Osteoblast (primary cell): ENCODE measurements at regions not wholly inside any gene's neighbourhood (a gene's known extent, or its start where the extent isn't known, plus 50 kb on each side); places are given as distances from the start of the nearest gene placed in this dataset.

Experiments
- DNase-seq: peaks from one replicate; pipeline ENCODE4 v3.0.0; 2011; ENCODE audit warnings: low spot score, mixed read lengths; ENCODE audit not compliant: insufficient read length; ENCODE audit errors: missing footprints
- H2AFZ ChIP-seq: 2 replicates; pipeline ENCODE4 v1.6.0; 2011; ENCODE audit warnings: mild to moderate bottlenecking, low read length
- H3K27ac ChIP-seq: 2 replicates; pipeline ENCODE4 v1.5.1; 2011; ENCODE audit warnings: mild to moderate bottlenecking, low read depth, low read length, moderate library complexity
- H3K27me3 ChIP-seq: 2 replicates; pipeline ENCODE4 v1.6.0; 2012; ENCODE audit warnings: mild to moderate bottlenecking, control low read depth, inconsistent platforms, low read length, moderate library complexity; ENCODE audit not compliant: insufficient read depth
- H3K36me3 ChIP-seq: 2 replicates; pipeline ENCODE4 v1.5.1; 2011; ENCODE audit warnings: mild to moderate bottlenecking, low read length, control low read depth, moderate library complexity; ENCODE audit not compliant: insufficient read depth
- H3K4me1 ChIP-seq: 2 replicates; pipeline ENCODE4 v1.5.1; 2011; ENCODE audit warnings: mild to moderate bottlenecking, low read length, control low read depth, moderate library complexity; ENCODE audit not compliant: insufficient read depth
- H3K4me2 ChIP-seq: 2 replicates; pipeline ENCODE4 v1.6.0; 2011; ENCODE audit warnings: mild to moderate bottlenecking, low read length; ENCODE audit not compliant: insufficient read depth
- H3K4me3 ChIP-seq: fragments of 200-600 bp; sonication (generic); 3 replicates; pipeline ENCODE4 v1.5.1; 2012; ENCODE audit warnings: mild to moderate bottlenecking, low read length, inconsistent platforms; ENCODE audit not compliant: insufficient read depth
- H3K79me2 ChIP-seq: 2 replicates; pipeline ENCODE4 v1.6.0; 2012; ENCODE audit warnings: mild to moderate bottlenecking, low read length, control low read depth, inconsistent platforms; ENCODE audit not compliant: insufficient read depth
- H3K9me3 ChIP-seq: 2 replicates; pipeline ENCODE4 v1.5.1; 2011; ENCODE audit warnings: low read depth, low read length, control low read depth
- H4K20me1 ChIP-seq: 2 replicates; pipeline ENCODE4 v1.6.0; 2012; ENCODE audit warnings: mild to moderate bottlenecking, low read length, control low read depth; ENCODE audit not compliant: insufficient read depth
- CTCF ChIP-seq: IDR thresholded peaks from 2 replicates; pipeline ENCODE4 v1.5.1; 2011; ENCODE audit warnings: mild to moderate bottlenecking, low read depth, low read length, moderate library complexity; ENCODE audit errors: extremely low read depth

DNA sequence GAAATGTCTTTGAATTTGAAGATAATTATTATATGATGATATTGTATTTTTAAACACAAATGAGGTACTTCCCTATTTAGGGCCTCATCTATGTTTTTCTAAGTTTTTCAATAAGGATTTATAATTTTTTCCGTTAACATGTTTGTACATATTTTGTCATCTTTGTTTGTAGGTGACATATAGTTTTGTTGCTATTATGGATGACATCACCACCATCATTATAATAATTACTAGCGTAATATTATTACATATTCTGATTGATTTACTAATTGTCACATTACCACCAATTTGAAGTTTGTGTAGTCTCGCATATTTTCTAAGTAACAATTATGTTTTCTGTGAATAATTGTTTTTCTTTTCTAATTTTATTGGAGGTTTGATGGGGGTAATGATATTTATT, 147.2 kb upstream of the DAAM1 start:
- H3K79me2 ChIP-seq: no peaks in the 10 kb centered on the region
- no peaks in the 10 kb centered on the region for H3K4me1 ChIP-seq
- no peak overlapping the region for H2AFZ ChIP-seq
- H3K4me3 ChIP-seq: no peak overlapping the region
- no peaks in the 10 kb centered on the region for H3K9me3 ChIP-seq
- no peak overlapping the region for H3K4me2 ChIP-seq
- no peaks in the 10 kb centered on the region for H3K36me3 ChIP-seq
- TF ChIP-seq CTCF: no peak
- no peaks in the 10 kb centered on the region for H3K27me3 ChIP-seq
- H4K20me1 ChIP-seq: no peaks in the 10 kb centered on the region
- no peak for DNase-seq
- H3K27ac ChIP-seq: no peak overlapping the region

DNA sequence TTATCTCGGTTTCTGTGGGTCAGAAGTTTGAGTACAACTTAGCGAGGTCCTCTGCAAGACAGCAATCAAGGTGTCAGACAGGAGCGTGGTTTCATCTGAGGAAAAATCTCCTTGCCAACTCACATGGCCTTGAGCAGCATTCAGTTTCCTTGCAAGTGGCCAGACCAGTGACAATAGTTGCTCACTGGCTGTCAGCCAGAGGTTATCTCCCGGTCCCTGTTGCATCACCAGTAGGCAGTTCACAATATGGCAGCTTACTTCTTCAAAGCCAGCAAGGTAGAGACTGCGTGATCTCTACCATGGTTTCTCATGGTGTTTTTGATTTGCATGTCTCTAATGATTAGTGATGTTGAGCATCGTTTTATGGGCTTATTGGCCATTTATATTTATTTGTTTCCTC, 143.8 kb upstream of the DAAM1 start:
- H3K79me2 ChIP-seq: no peaks in the 10 kb centered on the region
- H2AFZ ChIP-seq: no peak overlapping the region
- H3K9me3 ChIP-seq: no peaks in the 10 kb centered on the region
- no peaks in the 10 kb centered on the region for H3K36me3 ChIP-seq
- H3K27ac ChIP-seq: no peak overlapping the region
- no peak overlapping the region for H3K4me2 ChIP-seq
- H3K4me1 ChIP-seq: no peaks in the 10 kb centered on the region
- no peak for DNase-seq
- no peak for TF ChIP-seq CTCF
- no peaks in the 10 kb centered on the region for H4K20me1 ChIP-seq
- H3K27me3 ChIP-seq: no peaks in the 10 kb centered on the region
- H3K4me3 ChIP-seq: no peak overlapping the region

GRCh38 chr14:59046746-59047145, 141.7 kb upstream of the DAAM1 start:
- no peaks in the 10 kb centered on the region for H3K79me2 ChIP-seq
- H3K4me3 ChIP-seq: no peak overlapping the region
- DNase-seq: no peak
- no peaks in the 10 kb centered on the region for H3K4me1 ChIP-seq
- no peaks in the 10 kb centered on the region for H3K27me3 ChIP-seq
- no peak for TF ChIP-seq CTCF
- H2AFZ ChIP-seq: peak overlapping the region; percentile 37
- H3K27ac ChIP-seq: no peak overlapping the region
- H3K9me3 ChIP-seq: no peaks in the 10 kb centered on the region
- no peaks in the 10 kb centered on the region for H4K20me1 ChIP-seq
- H3K36me3 ChIP-seq: no peaks in the 10 kb centered on the region
- no peak overlapping the region for H3K4me2 ChIP-seq

DNA sequence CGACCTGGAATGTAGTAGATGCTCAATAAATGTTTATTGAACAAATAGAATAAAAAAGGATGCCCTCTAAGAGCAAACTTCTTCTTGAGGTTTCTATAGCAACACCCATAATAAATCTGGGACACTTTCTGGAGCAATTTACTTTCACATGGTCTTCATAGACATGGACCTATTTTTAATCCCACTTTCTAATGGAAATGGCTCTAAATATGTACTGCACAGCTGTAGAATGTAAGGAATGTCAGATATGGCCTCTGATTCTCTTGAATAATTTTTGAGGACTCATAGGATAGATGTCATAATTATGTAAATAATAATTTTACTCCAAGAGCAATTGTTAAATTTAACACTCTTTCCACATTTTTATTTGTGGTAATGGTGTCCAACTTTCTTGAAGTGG, 133.5 kb upstream of the DAAM1 start:
- Histone ChIP-seq H3K4me1 (no peaks in the 10 kb centered on the region), H3K4me3 (no peak overlapping the region), H3K4me2 (no peak overlapping the region), H3K9me3 (no peaks in the 10 kb centered on the region), H2AFZ (no peak overlapping the region), H3K27me3 (no peaks in the 10 kb centered on the region), H4K20me1 (no peaks in the 10 kb centered on the region), H3K36me3 (no peaks in the 10 kb centered on the region), H3K27ac (no peak overlapping the region), H3K79me2 (no peaks in the 10 kb centered on the region)
- TF ChIP-seq CTCF: no peak
- no peak for DNase-seq
